ENCODE measurements at regions not wholly inside any gene's neighbourhood (a gene's known extent, or its start where the extent isn't known, plus 50 kb on each side); places are given as distances from the start of the nearest gene placed in this dataset.

DNA sequence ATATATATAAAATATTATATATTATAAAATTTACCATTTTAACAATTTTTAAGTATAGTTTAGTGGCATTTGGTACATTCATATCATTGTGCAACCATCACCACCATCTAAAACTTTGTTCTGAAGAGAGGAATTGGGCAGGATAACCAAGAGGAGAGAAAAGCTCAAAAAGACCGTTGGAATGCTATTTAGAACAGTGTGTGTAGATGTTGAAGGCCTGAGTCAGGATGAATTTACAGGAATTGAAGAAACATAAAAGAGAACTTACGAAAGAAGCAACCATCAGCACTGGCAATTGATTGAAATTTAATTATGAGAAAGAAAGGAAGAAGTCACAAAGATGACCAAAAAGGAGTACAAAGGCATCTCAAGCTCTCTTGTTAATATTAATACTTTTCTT is 196.9 kb upstream of the PWP1 start:
- CTCF ChIA-PET (ENCODE audit: low intra/inter-chr PET ratio) = no interaction called here
- FAIRE-seq (no peak), DNase-seq (ENCODE audit: extremely low read depth in 1 of 4, low spot score in 3 of 4) (no peak), ATAC-seq (no peak)
- no peaks in the 10 kb centered on the region for H3K4me1 ChIP-seq (replicated peaks in 1 of 2; ENCODE audit: control insufficient read depth in 2 of 2, insufficient read depth in 2 of 2, low read length in 2 of 2)
- POLR2A ChIA-PET = interaction anchor here (0.6 kb wide), 1 partner anchor 10 kb away, joined by 3 read pairs; no protein-coding TSS in a partner anchor
- H3K4me2 ChIP-seq (ENCODE audit: insufficient read depth, low read length) = no peak overlapping the region
- no peak overlapping the region for H3K27ac ChIP-seq (ENCODE audit: extremely low read depth, low read depth, low read length)
- no peaks in the 10 kb centered on the region for H3K79me2 ChIP-seq (ENCODE audit: control insufficient read depth, insufficient read depth, low read length)
- BruUV-seq (replicated peaks) = no TSS peak
- WGBS (ENCODE audit: insufficient coverage, low coverage, missing lambda C conversion rate) = 3% methylated on average over 2 of the region's 2 CpGs
- no peak overlapping the region for H2AFZ ChIP-seq (ENCODE audit: low read depth, low read length)
- no peaks in the 10 kb centered on the region for H3K9me1 ChIP-seq (ENCODE audit: control insufficient read depth, insufficient read depth, low read length)
- no peaks in the 10 kb centered on the region for H3K36me3 ChIP-seq (ENCODE audit: control insufficient read depth, insufficient read depth, low read length)
- no peak overlapping the region for H3K9ac ChIP-seq (ENCODE audit: insufficient read depth in 1 of 2, low read depth in 2 of 2, low read length in 2 of 2)
- in situ Hi-C loops (cut with MboI) (no loop called here), intact Hi-C loops (cut with micrococcal nuclease) (no loop called here)
- no peak overlapping the region for H3K4me3 ChIP-seq
- peaks cover 0 to 14% of the 10 kb centered on the region in 2 experiments; a peak in 2 of 5 replicates for H3K27me3 ChIP-seq (ENCODE audit: control insufficient read depth in 2 of 2, insufficient read depth in 2 of 2, low read length in 2 of 2)
- H3K9me3 ChIP-seq (replicated peaks; ENCODE audit: control insufficient read depth, insufficient read depth, low read depth, low read length) = no peaks in the 10 kb centered on the region
- no peaks in the 10 kb centered on the region; the same call in 1 of the 2 replicates for H4K20me1 ChIP-seq (replicated peaks; ENCODE audit: control insufficient read depth, insufficient read depth, low read length)
- TF ChIP-seq ZNF217 (CRISPR knock-in tag; IDR thresholded peaks at IDR 0.05) (no peak), TAF1 (IDR thresholded peaks at IDR 0.05; ENCODE audit: control insufficient read depth, extremely low read depth, insufficient read depth, low read length, severe bottlenecking) (no peak), FOXA3 (CRISPR knock-in tag; conservative IDR thresholded peaks at IDR 0.05 in 1 of 2, IDR thresholded peaks at IDR 0.05 in 1 of 2) (no peak), THRB (CRISPR knock-in tag; conservative IDR thresholded peaks at IDR 0.05) (no peak), GABPB2 (CRISPR knock-in tag; conservative IDR thresholded peaks at IDR 0.05) (no peak), MAFG (tag; conservative IDR thresholded peaks at IDR 0.05) (no peak), ZBTB17 (CRISPR knock-in tag; IDR thresholded peaks at IDR 0.05) (no peak), RHOXF2B (CRISPR knock-in tag; conservative IDR thresholded peaks at IDR 0.05) (no peak), RBFOX2 (IDR thresholded peaks at IDR 0.05; ENCODE audit: low read depth, low read length) (no peak), TRIM25 (IDR thresholded peaks at IDR 0.05; ENCODE audit: borderline replicate concordance) (no peak), HIVEP1 (CRISPR knock-in tag; IDR thresholded peaks at IDR 0.05) (no peak), CCNT2 (IDR thresholded peaks at IDR 0.05; ENCODE audit: borderline replicate concordance, extremely low read depth, insufficient read length, low read depth, low read length) (no peak), MCM3 (IDR thresholded peaks at IDR 0.05) (no peak), SRSF1 (IDR thresholded peaks at IDR 0.05; ENCODE audit: low read depth, low read length) (no peak), PBX2 (CRISPR knock-in tag; IDR thresholded peaks at IDR 0.05; ENCODE audit: low read depth) (no peak), PBX2 (tag; conservative IDR thresholded peaks at IDR 0.05; ENCODE audit: low read depth) (no peak), BRD9 (IDR thresholded peaks at IDR 0.05; ENCODE audit: low read depth, partially characterized antibody) (no peak)
